Islet precursor cell (in vitro differentiated cells): ENCODE measurements at regions not wholly inside any gene's neighbourhood (a gene's known extent, or its start where the extent isn't known, plus 50 kb on each side); places are given as distances from the start of the nearest gene placed in this dataset.
"Not testable (repeated sequence)": the region's sequence is repeated elsewhere in the genome, so short reads cannot be mapped to it uniquely, and the experiment has no call there.

ENCODE experiments used
- DNase-seq: peaks from one replicate; pipeline ENCODE4 v3.0.0-alpha.2; 2018

DNA sequence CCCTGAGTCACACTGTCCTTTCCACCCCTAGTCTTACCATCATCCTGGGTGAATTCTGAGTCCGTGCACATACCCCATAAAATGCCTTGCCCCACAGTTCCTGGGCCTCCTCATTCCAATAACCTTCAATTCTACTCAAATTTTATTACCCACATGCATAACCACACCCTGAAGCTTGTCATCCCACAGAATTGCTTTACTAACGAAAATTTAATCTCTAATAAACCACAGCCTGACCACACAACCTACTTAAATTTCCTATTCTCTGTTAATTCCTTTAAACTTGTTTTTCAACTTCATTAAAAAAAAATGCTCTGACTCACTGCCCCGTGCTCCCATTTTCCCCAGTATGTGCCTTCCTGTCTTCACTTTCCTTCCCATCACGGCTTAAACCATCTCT lies 205.9 kb downstream of the PHLDA1 start:
- no peak for DNase-seq

DNA sequence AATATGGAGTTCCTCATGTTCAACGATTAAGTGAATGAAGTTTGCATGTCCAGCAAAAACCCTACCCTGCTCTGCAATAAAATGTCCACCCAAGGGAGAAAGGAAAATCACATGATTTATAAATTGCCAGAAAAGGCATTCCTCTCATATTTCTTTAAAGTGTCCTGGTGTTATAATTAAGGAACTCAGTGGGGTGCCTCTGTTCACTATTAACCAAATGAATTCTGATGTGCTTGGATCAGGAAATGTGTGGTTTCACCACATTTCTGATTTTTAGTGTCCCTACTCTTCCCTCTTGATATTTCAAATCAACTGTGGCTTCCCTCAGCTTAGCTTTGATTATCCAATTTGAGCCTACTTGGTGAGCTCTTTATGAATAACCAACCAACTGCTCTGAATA lies 208.1 kb downstream of the PHLDA1 start:
- DNase-seq: no peak

- DNase-seq: no peak
Measured at GRCh38 chr12:75822416-75822815, 209.2 kb downstream of the PHLDA1 start.

DNA sequence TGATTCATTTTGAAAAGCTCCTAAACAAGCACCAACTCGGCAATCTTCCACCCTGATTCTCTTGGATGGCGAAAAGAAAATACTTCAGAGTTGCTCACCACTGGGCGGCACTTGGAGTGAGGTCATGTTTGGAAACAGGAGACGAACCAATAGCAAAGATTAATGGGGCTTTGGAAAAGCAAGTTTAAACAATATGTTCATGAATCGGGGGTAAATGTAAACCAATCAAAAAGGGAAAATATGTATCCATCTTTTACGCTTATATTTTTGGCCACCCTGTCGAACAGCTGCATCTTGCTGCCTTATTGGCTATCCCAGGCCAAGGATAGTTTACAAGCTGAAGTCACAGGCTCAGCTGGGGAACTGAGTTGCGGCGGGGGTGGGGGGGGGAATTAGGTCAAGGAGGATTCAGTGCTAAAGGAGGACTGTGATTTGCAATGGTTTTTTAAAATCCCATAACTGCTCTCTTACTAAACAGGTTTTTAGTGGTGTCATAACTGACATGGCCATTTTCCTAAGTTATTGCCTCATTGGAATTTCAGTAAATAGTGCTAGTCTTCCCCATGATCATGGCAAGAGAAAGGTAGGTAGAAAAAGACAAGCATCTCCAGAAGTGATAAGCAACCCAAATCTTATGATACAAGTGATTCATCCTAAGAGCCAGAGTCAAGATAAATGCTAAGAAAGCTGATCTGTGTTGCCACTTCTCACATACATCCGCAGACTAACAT lies 210.6 kb downstream of the PHLDA1 start:
- DNase-seq: no peak

- no peak for DNase-seq
Measured at GRCh38 chr12:75820071-75820470, 211.5 kb downstream of the PHLDA1 start.

DNA sequence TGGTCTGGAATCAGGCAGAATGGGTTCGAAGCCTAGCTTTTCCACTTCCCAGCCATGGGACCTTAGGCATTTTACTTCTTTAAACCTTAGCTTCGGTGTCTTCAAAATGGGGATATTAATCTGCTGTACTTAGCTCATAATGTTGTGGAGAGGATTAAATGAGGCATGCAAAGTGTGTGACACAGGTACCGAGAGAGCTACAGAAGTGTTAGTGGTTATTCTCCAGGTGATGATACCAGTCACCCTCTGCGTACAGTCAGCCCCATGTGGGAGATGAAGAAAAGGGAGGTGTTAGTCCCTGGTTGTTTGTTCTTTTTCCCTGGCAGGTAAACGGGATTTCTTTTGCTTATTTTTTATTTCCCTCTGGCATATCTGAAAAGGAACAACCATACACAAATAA lies 212.1 kb downstream of the PHLDA1 start:
- DNase-seq: no peak

DNA sequence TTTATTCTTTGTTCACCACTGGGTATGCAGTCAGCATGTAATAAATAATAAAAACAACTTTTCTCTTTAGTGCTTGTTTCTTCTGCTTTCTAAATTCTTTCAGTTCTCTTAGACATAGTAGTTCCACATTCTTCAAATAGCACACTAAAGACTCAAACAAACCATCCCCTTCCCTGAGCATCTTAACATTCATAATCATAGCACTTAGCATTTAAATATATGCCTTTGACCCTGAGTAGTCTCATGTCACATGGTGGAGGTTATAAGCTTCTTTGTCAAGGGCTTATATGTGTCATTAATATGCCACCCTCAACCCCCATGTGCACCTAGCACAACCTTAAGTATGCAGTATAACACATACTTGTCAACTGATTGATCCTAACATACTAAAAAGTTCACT lies 212.7 kb downstream of the PHLDA1 start:
- DNase-seq: no peak

DNA sequence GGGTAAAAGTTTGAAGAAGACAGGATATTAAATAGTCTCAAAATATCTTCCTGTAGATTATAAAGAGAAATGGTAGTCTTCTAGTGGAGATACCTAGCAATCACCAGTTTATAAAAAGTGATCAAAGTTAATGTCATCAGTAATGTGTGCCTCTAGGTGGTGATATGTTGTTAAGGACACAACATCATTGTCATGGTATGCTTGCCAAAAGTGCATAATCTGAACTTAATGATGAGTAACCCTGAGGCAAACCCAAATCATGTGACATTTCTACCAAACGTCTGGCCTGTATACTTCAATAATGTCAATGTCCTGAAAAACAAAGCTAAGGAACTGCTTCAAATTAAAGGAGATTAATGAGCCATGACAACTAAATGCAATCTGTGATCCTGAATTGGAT lies 214.7 kb downstream of the PHLDA1 start:
- DNase-seq: no peak

DNA sequence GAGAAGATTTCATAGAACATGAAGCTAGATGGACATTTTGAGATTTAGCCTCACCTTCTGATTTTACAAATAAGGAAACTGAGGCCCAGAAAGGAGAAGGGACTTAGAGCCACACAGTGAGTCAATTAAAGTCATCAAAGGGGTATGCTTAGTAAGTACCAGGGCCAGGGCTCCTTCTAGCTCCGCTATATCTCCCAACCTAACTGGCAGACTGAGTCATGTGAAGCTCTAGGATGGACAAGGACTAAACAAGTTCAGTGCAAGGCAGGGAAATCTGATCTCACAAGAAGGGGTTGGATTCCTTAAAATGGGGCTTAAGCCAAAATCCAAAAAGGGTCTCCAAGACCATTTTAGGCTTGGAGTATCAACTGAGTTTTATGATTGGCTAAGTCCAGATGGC lies 215.8 kb downstream of the PHLDA1 start:
- no peak for DNase-seq

GRCh38 chr12:75814851-75815754 lies 216.5 kb downstream of the PHLDA1 start:
- peak; percentile 58 for DNase-seq

DNA sequence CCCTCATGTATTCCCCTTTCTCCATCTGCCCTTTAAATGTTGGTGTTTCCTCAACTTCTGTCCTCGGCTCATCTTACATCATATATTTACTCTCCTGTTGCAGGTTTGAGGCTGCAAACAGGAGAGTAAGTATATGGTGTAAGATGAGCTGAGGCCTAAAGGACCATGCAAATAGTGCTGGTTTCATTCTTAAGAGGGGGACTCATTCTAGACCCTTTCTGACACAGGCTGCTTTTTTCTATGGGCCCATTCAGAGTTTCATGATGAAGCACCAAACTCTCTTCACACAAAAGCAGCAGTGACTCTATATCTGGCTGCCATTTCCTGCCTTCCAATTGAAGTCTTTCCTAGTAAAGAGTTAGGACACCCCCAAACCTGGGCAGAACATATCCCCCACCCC lies 218.5 kb downstream of the PHLDA1 start:
- no peak for DNase-seq

DNA sequence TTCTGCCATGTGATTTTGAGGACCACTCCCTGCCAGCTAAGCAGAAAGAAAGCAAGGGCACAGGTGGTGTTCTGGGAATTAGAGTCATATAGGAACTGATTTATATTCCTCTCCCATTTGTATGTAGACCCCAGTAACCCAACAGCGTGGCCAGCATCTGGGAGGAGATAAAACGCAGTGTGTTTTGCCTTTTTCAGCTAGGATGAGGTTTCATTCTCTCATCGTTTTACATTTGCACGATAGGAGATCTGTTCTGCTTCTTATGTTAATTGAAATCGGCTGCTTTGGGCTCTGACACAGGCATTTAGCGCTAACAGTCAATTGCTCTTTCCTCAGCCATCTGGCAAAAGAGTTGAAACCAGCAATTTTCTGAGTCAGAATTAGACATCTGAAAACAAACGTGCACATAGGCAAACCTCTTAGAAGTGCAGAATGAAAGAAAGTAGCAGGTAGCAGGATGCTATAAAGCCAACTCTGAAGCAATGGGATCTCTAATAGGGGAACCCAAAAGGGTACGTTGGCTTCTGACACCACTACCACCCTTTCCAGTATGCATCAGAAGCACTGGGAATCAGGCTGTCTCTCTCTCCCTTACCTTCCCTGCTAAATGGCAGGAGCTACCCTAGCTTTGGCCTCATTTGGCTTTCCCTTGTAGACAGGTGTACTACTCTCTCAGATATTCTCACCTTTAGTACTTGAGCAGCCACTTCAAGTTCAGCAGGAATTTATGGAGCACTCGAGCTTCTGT lies 219.1 kb downstream of the PHLDA1 start:
- no peak for DNase-seq

DNA sequence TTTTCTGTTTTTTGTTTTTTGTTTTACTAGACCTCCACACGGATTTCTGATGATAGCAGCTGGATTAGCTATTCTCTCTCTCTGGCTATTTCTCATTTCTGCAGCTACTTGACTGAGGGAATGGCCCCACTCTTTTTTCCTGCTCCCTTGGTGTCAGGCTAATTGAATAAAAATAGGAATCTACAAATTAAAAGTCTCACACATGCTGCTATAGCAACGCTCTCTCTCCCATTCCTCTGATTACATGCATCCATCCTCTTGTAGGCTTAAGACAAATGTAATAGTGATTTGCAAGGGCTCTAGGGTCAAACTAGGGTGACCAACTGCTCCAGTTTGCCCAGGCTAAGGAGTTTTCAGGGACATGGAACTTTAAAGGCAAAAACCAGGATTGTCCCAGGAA lies 221.8 kb downstream of the PHLDA1 start:
- no peak for DNase-seq

DNA sequence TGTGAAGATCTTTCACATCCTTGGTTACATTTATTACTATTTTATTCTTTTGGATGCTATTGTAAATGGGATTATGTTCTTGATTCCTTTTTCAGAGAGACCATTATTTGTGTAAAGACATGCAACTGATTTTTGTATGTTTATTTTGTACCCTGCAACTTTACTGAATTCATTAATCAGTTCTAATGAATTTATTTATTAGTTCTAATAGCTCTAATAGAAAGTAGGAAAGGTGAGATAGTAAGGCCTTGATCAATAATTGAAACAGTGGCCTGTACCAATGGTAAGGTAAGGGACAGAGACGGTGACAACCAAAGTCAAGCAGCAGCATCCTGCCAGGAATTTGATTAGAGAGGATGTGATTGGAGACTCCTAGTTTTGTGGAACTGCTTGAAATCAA lies 224.1 kb downstream of the PHLDA1 start:
- DNase-seq: no peak

GRCh38 chr12:75805905-75806304 lies 225.7 kb downstream of the PHLDA1 start:
- DNase-seq: no peak

DNA sequence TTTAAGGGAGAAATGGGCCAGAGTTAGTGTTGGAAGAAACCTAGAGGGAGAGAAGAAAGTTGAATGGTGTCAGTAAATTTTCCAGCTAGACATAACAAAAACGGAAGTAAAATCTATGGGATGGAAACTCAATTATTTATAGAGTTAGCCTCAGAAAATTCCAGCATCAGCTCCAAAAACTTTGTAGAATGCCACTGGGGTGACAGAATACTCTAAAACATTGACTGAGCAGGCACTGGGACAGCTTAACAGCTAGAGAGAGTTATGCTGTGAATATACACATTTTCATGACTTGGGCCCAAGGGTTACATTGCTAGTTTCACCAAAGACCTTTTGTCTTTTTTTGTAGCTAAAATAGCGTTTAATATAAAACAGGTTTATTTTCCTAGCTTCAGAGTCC lies 226.3 kb downstream of the PHLDA1 start:
- no peak for DNase-seq

DNA sequence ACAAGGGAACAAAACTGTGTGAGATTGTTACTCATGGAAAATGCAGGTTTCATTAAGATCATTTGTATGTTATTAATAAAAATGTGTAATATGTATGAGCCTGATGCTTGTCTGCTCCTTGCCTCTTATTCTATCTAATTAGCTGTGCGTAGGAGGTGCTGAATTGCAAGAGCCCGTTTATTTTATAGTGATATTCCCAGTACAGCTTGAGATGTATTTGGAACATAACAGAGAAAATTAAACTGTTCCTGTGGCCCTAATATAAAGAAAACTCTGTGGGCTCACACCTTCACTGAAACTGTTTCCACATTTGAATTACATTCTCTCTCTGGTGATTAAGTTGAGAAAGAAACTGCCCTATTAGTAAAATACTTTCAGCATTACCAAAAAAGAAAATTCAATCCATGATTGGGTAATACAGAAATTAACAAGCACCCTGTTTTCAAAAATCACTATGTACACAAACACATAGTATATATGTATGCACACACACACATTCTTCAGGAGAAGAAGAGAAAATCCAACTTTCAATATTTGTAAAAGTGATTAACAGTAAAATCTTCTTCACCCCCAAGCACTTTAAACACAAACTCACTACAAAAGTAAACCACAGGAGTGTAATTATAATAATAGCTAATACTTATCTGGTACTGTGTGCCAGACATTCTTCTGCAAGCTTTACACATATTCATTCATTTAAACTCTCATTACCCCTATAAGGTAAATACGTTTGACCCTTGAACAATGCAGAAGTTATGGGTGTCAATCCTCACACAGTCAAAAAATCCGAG lies 233.2 kb downstream of the PHLDA1 start:
- no peak for DNase-seq

GRCh38 chr12:75795125-75795524 lies 236.5 kb downstream of the PHLDA1 start:
- no peak for DNase-seq

DNA sequence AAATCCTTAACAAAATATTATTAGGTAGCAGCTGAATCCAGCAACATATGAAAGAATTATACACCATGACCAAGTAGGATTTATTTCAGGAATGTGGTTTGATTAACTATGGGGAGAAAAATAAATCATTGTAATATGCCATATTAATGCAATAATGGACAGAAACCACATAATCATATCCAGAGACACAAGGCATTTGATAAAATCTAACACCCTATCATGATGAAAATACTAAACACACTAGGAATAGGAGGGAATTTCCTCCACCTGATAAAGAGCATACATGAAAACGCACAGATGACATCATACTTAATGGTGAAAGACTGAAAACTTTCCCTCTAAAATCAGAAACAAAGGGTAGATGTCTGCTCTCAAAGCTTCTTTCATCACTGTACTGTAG lies 238.9 kb downstream of the PHLDA1 start:
- no peak for DNase-seq

DNA sequence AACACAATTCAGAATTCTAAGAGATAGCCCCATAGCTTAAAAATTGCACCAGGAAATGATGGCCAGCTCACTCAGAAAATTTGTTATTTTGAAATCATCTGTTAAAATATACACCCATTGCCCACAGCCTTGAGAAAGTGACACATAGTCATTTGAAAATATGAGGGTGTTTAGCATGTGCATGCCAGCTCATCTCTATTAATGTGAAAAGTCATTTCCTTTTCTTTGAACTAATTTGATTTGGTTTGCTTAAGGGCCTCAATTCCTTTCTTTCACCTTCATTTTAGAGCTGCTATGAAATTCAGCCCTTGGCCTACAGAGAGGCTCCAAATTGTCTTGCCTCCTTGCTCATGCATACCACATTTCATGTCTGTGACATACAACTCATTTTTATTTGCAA lies 241.4 kb downstream of the PHLDA1 start:
- no peak for DNase-seq

DNA sequence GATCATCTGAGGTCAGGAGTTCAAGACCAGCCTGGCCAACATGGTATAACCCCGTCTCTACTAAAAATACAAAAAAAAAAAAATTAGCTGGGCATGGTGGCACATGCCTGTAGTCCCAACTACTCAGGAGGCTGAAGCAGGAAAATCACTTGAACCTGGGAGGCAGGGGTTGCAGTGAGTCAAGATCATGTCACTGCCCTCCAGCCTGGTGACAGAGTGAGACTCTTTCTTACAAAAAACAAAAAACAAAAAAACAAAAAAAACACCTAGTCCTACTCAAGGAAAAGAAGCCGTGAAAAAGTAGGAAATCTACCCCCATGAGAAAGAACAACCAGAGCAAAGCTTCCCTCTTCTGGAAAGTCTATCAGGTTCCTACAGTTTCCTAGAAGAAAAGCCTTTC lies 244.4 kb downstream of the PHLDA1 start:
- DNase-seq: not testable (repeated sequence)

- no peak for DNase-seq
Measured at GRCh38 chr12:75786070-75786469, 245.5 kb downstream of the PHLDA1 start.

DNA sequence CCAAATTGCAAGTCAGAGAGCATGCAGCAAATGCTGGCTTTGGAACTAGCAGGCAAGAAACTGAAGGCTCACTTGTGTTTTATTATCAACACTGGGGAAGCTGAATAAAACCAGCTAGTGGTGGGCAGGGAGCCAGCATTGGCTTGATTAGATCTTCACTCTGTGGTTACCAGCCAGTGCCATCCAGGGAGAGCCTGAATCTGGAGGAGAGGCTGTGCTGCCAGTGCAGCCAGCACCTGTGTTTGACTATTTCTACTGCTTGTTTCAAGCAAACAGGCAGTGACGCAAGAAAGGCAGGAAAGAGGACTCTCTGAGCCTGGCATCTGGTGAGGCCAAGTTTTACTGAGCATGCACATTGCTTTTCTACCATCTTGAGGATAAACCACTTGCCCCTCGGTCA lies 247.0 kb downstream of the PHLDA1 start:
- DNase-seq: peak; percentile 52
